Pancreas (tissue), 10 donors: ENCODE measurements at regions not wholly inside any gene's neighbourhood (a gene's known extent, or its start where the extent isn't known, plus 50 kb on each side); places are given as distances from the start of the nearest gene placed in this dataset.

ENCODE experiments used
- ATAC-seq, 4 donors: fragments of 200-7000 bp; cut with Tn5 transposase; one replicate each; pipeline versions ENCODE4 v1.8.0 to v1.9.1; 2020; ENCODE audit warnings: mild to moderate bottlenecking in 4 of 4, moderate library complexity in 4 of 4
- DNase-seq, 6 donors: peaks; one replicate each; pipeline ENCODE4 v3.0.0-alpha.2; 2020
- FAIRE-seq: peaks from 2 replicates; lab custom pipeline; 2012; peaks lifted over from hg19 to GRCh38; lab: Jason Lieb, UNC
- H3K27ac ChIP-seq, 4 donors: fragments of 200-600 bp; sonication (generic); 1 replicate in 3 of 4; 2 replicates in 1 of 4; pipeline versions ENCODE4 v1.5.0 to v1.8.0; 2020
- H3K27me3 ChIP-seq, 4 donors: fragments of 200-600 bp; one replicate each; pipeline ENCODE4 v1.8.0; 2021
- H3K36me3 ChIP-seq, 3 donors: fragments of 200-600 bp; sonication (generic) in 1 of 3; one replicate each; pipeline versions ENCODE4 v1.5.0 to v1.8.0; 2020 to 2021
- H3K4me1 ChIP-seq, 3 donors: fragments of 200-600 bp; one replicate each; pipeline ENCODE4 v1.8.0; 2021
- H3K4me3 ChIP-seq, 4 donors: fragments of 200-600 bp; sonication (generic) in 2 of 4; one replicate each; pipeline versions ENCODE4 v1.5.0 to v1.8.0; 2020 to 2021
- H3K9me3 ChIP-seq, 4 donors: fragments of 200-600 bp; one replicate each; pipeline ENCODE4 v1.8.0; 2021
- WGBS, 2 donors: extraction: QIAGEN DNeasy Blood & Tissue Kit; methylation state at CpG; one replicate each; pipeline ENCODE4 v1.1.7; 2013; 5-methylcytosine and 5-hydroxymethylcytosine counted together
- intact Hi-C, 3 donors: fragments of 100-400 bp; cut with DNase I; formaldehyde crosslinking; loops; one replicate each; pipeline versions ENCODE4 v1.11.1 to v1.14.2; 2022
- TF ChIP-seq, protein P1 (sequence below), 4 donors: fragments of 200-600 bp; sonication (generic) in 3 of 4; IDR thresholded peaks; one replicate each; pipeline versions ENCODE4 v1.5.0 to v1.8.0; 2021; ENCODE audit warnings: antibody characterized with exemption in 4 of 4
- donor health status: healthy with polysubstance abuse.
- donor health status: DM: no; HTN: no; CAD: no; lungs with moderate emphysema.
- donor health status: DM: no; HTN: no; CAD: no.
- donor health status: control.
- donor health status: control.
- donor health status: Bipolar disorder and iron deficiency.
- donor health status: DM: yes; HTN: yes; CAD: no.
- donor health status: DM: no; HTN: no; CAD: no.
- donor health status: DM: no; HTN: no; CAD: no.
- donor health status: DM: yes; HTN: yes; CAD: no.

DNA sequence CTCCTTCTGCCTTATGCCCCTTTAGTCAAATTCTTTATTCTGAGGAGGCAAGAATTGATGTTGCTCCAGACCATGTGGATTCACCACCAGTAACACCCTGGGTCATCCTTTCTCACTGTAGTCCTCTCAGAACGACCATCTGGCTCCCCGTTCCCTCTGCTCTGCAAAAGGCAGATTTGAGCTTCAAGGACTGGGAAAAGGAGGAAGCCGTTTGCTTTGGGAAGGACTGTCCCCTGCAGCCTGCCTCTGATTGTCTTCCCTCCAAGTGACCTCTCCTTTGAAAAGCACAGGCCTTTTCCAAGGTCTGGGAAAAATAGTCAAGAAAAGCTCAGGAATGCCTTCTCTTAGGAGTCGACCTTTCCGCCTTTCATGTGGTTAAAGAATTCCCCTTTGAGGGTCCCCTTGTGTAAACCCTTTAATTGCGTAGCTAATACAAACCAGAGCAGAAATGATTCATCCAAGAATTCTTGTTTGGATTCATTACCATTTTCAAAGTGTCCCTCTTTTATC, 130.1 kb upstream of the COPS8 start:
- no peaks in the 10 kb centered on the region for H3K27me3 ChIP-seq
- H3K36me3 ChIP-seq: no peaks in the 10 kb centered on the region
- peak in 1 of 4 donors; percentile 30 for ATAC-seq
- WGBS, 2 donors: 71 to 76% methylated on average over 6 of the region's 6 CpGs
- H3K4me3 ChIP-seq: no peak overlapping the region
- H3K4me1 ChIP-seq: no peaks in the 10 kb centered on the region
- H3K27ac ChIP-seq: no peak overlapping the region
- TF ChIP-seq, protein P1, sequence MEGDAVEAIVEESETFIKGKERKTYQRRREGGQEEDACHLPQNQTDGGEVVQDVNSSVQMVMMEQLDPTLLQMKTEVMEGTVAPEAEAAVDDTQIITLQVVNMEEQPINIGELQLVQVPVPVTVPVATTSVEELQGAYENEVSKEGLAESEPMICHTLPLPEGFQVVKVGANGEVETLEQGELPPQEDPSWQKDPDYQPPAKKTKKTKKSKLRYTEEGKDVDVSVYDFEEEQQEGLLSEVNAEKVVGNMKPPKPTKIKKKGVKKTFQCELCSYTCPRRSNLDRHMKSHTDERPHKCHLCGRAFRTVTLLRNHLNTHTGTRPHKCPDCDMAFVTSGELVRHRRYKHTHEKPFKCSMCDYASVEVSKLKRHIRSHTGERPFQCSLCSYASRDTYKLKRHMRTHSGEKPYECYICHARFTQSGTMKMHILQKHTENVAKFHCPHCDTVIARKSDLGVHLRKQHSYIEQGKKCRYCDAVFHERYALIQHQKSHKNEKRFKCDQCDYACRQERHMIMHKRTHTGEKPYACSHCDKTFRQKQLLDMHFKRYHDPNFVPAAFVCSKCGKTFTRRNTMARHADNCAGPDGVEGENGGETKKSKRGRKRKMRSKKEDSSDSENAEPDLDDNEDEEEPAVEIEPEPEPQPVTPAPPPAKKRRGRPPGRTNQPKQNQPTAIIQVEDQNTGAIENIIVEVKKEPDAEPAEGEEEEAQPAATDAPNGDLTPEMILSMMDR (IDR thresholded peaks at IDR 0.05): no peak
- no peak for DNase-seq
- FAIRE-seq: no peak
- intact Hi-C loops: no loop called here
- no peaks in the 10 kb centered on the region for H3K9me3 ChIP-seq

GRCh38 chr2:236956031-236956618, 129.6 kb upstream of the COPS8 start:
- FAIRE-seq: no peak
- Histone ChIP-seq H3K27me3 (no peaks in the 10 kb centered on the region), H3K4me1 (no peaks in the 10 kb centered on the region), H3K27ac (no peak overlapping the region), H3K4me3 (no peak overlapping the region), H3K36me3 (no peaks in the 10 kb centered on the region), H3K9me3 (no peaks in the 10 kb centered on the region)
- 67 to 76% methylated on average over 7 of the region's 7 CpGs for WGBS, 2 donors
- no peak for ATAC-seq
- no peak for DNase-seq
- intact Hi-C loops: no loop called here
- TF ChIP-seq, protein P1 (IDR thresholded peaks at IDR 0.05): no peak

GRCh38 chr2:236956641-236957040, 129.0 kb upstream of the COPS8 start:
- Histone ChIP-seq H3K4me3 (no peak overlapping the region), H3K9me3 (no peaks in the 10 kb centered on the region), H3K27me3 (no peaks in the 10 kb centered on the region), H3K4me1 (no peaks in the 10 kb centered on the region), H3K27ac (no peak overlapping the region), H3K36me3 (no peaks in the 10 kb centered on the region)
- no peak for DNase-seq
- TF ChIP-seq, protein P1 (IDR thresholded peaks at IDR 0.05): no peak
- WGBS, 2 donors: 64 to 79% methylated on average over 2 of the region's 2 CpGs
- intact Hi-C loops: no loop called here
- no peak for ATAC-seq
- no peak for FAIRE-seq

DNA sequence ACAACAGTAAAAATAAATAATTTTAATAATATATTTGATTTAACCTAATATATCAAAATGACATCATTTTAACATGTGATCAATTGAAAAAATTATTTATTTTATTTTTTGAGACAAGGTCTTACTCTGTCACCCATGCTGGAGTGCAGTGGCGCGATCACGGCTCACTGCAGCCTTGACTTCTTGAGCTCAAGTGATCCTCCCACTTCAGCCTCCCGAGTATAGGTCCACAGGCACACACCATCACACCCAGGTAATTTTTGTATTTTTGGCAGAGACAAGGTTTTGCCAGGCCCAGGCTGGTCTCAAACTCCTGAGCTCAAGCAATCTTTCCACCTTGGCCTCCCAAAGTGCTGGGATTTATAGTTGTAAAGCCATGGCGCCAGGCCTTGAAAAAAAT, 126.7 kb upstream of the COPS8 start:
- Histone ChIP-seq H3K4me1 (no peaks in the 10 kb centered on the region), H3K27ac (no peak overlapping the region), H3K36me3 (no peaks in the 10 kb centered on the region), H3K4me3 (no peak overlapping the region), H3K27me3 (no peaks in the 10 kb centered on the region), H3K9me3 (no peaks in the 10 kb centered on the region)
- 89 to 98% methylated on average over 5 of the region's 5 CpGs for WGBS, 2 donors
- peak; percentile 26 for FAIRE-seq
- intact Hi-C loops: no loop called here
- ATAC-seq: no peak
- no peak for DNase-seq
- TF ChIP-seq, protein P1 (IDR thresholded peaks at IDR 0.05): no peak

DNA sequence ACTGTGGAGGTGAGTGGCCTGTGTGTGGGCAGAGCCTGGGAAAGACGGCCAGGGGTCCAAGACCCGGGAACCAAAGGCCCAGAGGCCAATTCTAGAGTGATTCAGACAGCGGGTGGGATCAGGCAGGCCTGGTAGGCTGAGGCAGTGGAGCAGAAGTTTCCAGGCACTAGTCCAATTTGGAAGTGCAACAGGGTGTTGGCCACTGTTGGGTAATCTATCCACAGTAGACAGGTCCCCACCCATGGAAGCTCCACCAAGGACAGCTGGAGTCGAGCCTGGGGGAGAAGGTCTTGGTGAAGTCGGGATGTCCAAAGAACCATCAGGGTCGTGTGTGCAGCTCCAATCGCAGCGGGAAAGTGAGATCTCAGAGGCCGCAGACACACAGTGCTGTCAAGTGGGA, 125.8 kb upstream of the COPS8 start:
- H3K4me1 ChIP-seq: no peaks in the 10 kb centered on the region
- DNase-seq: no peak
- H3K9me3 ChIP-seq: no peaks in the 10 kb centered on the region
- H3K27me3 ChIP-seq: no peaks in the 10 kb centered on the region
- no peak overlapping the region for H3K4me3 ChIP-seq
- no peaks in the 10 kb centered on the region for H3K36me3 ChIP-seq
- no peak for FAIRE-seq
- TF ChIP-seq, protein P1 (IDR thresholded peaks at IDR 0.05): no peak
- intact Hi-C loops: no loop called here
- peak in 2 of 4 donors; percentile 31 to 45 for ATAC-seq
- H3K27ac ChIP-seq: no peak overlapping the region
- WGBS, 2 donors: 87 to 90% methylated on average over 9 of the region's 9 CpGs
